Panc1 (cell line): ENCODE measurements at regions not wholly inside any gene's neighbourhood (a gene's known extent, or its start where the extent isn't known, plus 50 kb on each side); places are given as distances from the start of the nearest gene placed in this dataset.

Experiments used
- CTCF ChIP-seq: fragments of 450-650 bp; IDR thresholded peaks from 2 replicates; pipeline ENCODE4 v1.5.1; 2017; ENCODE audit warnings: mild to moderate bottlenecking
- POLR2AphosphoS5 ChIP-seq: IDR thresholded peaks from 2 replicates; pipeline ENCODE4 v1.6.1; 2012; ENCODE audit warnings: mild to moderate bottlenecking, low read depth, low read length, moderate library complexity
- REST ChIP-seq, 2 experiments: IDR thresholded peaks; 2 replicates each; pipeline ENCODE4 v1.6.1; 2011 to 2012; ENCODE audit warnings: low read depth in 2 of 2, control low read depth in 1 of 2, low read length in 1 of 2, mild to moderate bottlenecking in 1 of 2, moderate library complexity in 1 of 2; ENCODE audit not compliant: insufficient read depth in 1 of 2
- SIN3A ChIP-seq: IDR thresholded peaks from 2 replicates; pipeline ENCODE4 v1.6.1; 2012; ENCODE audit warnings: low read depth, mild to moderate bottlenecking, low read length, moderate library complexity, borderline replicate concordance; ENCODE audit not compliant: insufficient read depth

GRCh38 chr4:126242679-126243390 lies 928.1 kb downstream of the FAT4 start:
- no peak for TF ChIP-seq CTCF
- no peak for TF ChIP-seq REST (IDR thresholded peaks at IDR 0.05; ENCODE audit: insufficient read depth in 1 of 2, low read depth in 2 of 2, low read length in 1 of 2)
- no peak for TF ChIP-seq POLR2AphosphoS5
- TF ChIP-seq SIN3A, result no peak
